WTC11 (cell line): ENCODE measurements at regions not wholly inside any gene's neighbourhood (a gene's known extent, or its start where the extent isn't known, plus 50 kb on each side); places are given as distances from the start of the nearest gene placed in this dataset.

Source experiments
- ATAC-seq: fragments of 200-7000 bp; cut with Tn5 transposase; 2 replicates; pipeline ENCODE4 v1.10.0; 2021; ENCODE audit warnings: mild to moderate bottlenecking, moderate library complexity
- CTCF ChIA-PET: fragments of 300-600 bp; sonication (Branson Sonifier 250); formaldehyde crosslinking; loops from one replicate; lab custom pipeline; 2021; ENCODE audit warnings: antibody characterized with exemption; lab: Charles Lee
- POLR2A ChIA-PET: fragments of 350-600 bp; sonication (Branson Sonifier 250); formaldehyde crosslinking; loops from one replicate; lab custom pipeline; 2021; ENCODE audit warnings: antibody characterized with exemption; lab: Charles Lee
- DNase-seq: peaks from one replicate; pipeline ENCODE4 v3.0.0; 2021; ENCODE audit warnings: low spot score
- H3K27ac Mint-ChIP-seq: 2 replicates; pipeline ENCODE4 v1.8.0; 2021; ENCODE audit warnings: mixed read lengths
- H3K27me3 Mint-ChIP-seq: 2 replicates; pipeline ENCODE4 v1.8.0; 2021; ENCODE audit warnings: low read depth, mild to moderate bottlenecking, moderate library complexity, mixed read lengths
- H3K36me3 Mint-ChIP-seq: 2 replicates; pipeline ENCODE4 v1.8.0; 2021; ENCODE audit warnings: mixed read lengths
- H3K4me1 Mint-ChIP-seq: 2 replicates; pipeline ENCODE4 v1.8.0; 2022; ENCODE audit warnings: mixed read lengths
- H3K4me3 Mint-ChIP-seq: 2 replicates; pipeline ENCODE4 v1.8.0; 2021; ENCODE audit warnings: mild to moderate bottlenecking, moderate library complexity, mixed read lengths
- H3K9me3 Mint-ChIP-seq: 2 replicates; pipeline ENCODE4 v1.8.0; 2021; ENCODE audit warnings: mixed read lengths
- CBFB ChIP-seq: sonication (generic); formaldehyde crosslinking; IDR thresholded peaks from 2 replicates; pipeline ENCODE4 v1.8.1; 2022; ENCODE audit warnings: mild to moderate bottlenecking, low read depth, missing genetic modification reagents
- CREB1 ChIP-seq: sonication (generic); formaldehyde crosslinking; IDR thresholded peaks from 2 replicates; pipeline ENCODE4 v1.8.0; 2023; ENCODE audit warnings: mild to moderate bottlenecking, missing genetic modification reagents
- CTCF ChIP-seq: fragments of 200-600 bp; IDR thresholded peaks from 2 replicates; pipeline ENCODE4 v1.8.0; 2022; ENCODE audit warnings: antibody characterized with exemption
- E2F1 ChIP-seq: sonication (generic); formaldehyde crosslinking; IDR thresholded peaks from 2 replicates; pipeline ENCODE4 v1.8.0; 2022; ENCODE audit warnings: mild to moderate bottlenecking, missing genetic modification reagents
- EMX1 ChIP-seq: fragments of 250-450 bp; sonication (Bioruptor Pico); IDR thresholded peaks from 2 replicates; pipeline ENCODE4 v1.8.0; 2021; ENCODE audit warnings: mild to moderate bottlenecking
- KAT7 ChIP-seq: sonication (generic); formaldehyde crosslinking; IDR thresholded peaks from 2 replicates; pipeline ENCODE4 v1.8.1; 2023; ENCODE audit warnings: missing genetic modification reagents, mild to moderate bottlenecking, borderline replicate concordance
- NR1H2 ChIP-seq: sonication (generic); formaldehyde crosslinking; IDR thresholded peaks from 2 replicates; pipeline ENCODE4 v1.9.0; 2021; ENCODE audit warnings: mild to moderate bottlenecking, moderate library complexity, missing genetic modification reagents
- RORB ChIP-seq: fragments of 250-450 bp; sonication (Bioruptor Pico); IDR thresholded peaks from 2 replicates; pipeline ENCODE4 v1.9.0; 2021; ENCODE audit warnings: mild to moderate bottlenecking
- SMAD3 ChIP-seq: sonication (generic); formaldehyde crosslinking; IDR thresholded peaks from 2 replicates; pipeline ENCODE4 v1.8.0; 2022; ENCODE audit warnings: missing genetic modification reagents, mild to moderate bottlenecking, borderline replicate concordance
- SMAD4 ChIP-seq: sonication (generic); formaldehyde crosslinking; IDR thresholded peaks from 2 replicates; pipeline ENCODE4 v1.8.0; 2022; ENCODE audit warnings: mild to moderate bottlenecking, missing genetic modification reagents
- TEAD4 ChIP-seq: sonication (generic); formaldehyde crosslinking; IDR thresholded peaks from 2 replicates; pipeline ENCODE4 v1.8.0; 2022; ENCODE audit warnings: mild to moderate bottlenecking, missing genetic modification reagents
- TP53 ChIP-seq: sonication (generic); formaldehyde crosslinking; IDR thresholded peaks from 2 replicates; pipeline ENCODE4 v1.8.1; 2023; ENCODE audit warnings: mild to moderate bottlenecking, missing genetic modification reagents
- ZNF138 ChIP-seq: sonication (generic); formaldehyde crosslinking; conservative IDR thresholded peaks from 2 replicates; pipeline ENCODE4 v1.8.1; 2022; ENCODE audit warnings: mild to moderate bottlenecking, moderate library complexity, missing genetic modification reagents
- ZNF219 ChIP-seq: sonication (generic); formaldehyde crosslinking; IDR thresholded peaks from 2 replicates; pipeline ENCODE4 v1.8.0; 2023; ENCODE audit warnings: missing genetic modification reagents, mild to moderate bottlenecking, borderline replicate concordance
- ZNF317 ChIP-seq: sonication (generic); formaldehyde crosslinking; IDR thresholded peaks from 2 replicates; pipeline ENCODE4 v1.8.1; 2023; ENCODE audit warnings: low read depth, mild to moderate bottlenecking, moderate library complexity, missing genetic modification reagents, borderline replicate concordance
- ZNF396 ChIP-seq: fragments of 250-450 bp; sonication (Bioruptor Pico); IDR thresholded peaks from 2 replicates; pipeline ENCODE4 v1.8.0; 2021; ENCODE audit warnings: mild to moderate bottlenecking, moderate library complexity, borderline replicate concordance
- ZNF423 ChIP-seq: fragments of 250-450 bp; sonication (Bioruptor Pico); IDR thresholded peaks from 2 replicates; pipeline ENCODE4 v2.1.2; 2022; ENCODE audit warnings: mild to moderate bottlenecking, moderate library complexity
- ZNF512 ChIP-seq: sonication (generic); formaldehyde crosslinking; IDR thresholded peaks from 2 replicates; pipeline ENCODE4 v1.8.1; 2022; ENCODE audit warnings: missing genetic modification reagents, borderline replicate concordance
- ZNF671 ChIP-seq: fragments of 250-450 bp; sonication (Bioruptor Pico); IDR thresholded peaks from 2 replicates; pipeline ENCODE4 v1.8.0; 2021; ENCODE audit warnings: mild to moderate bottlenecking
- TF ChIP-seq, protein P1 (sequence below): fragments of 250-450 bp; sonication (Bioruptor Pico); IDR thresholded peaks from 2 replicates; pipeline ENCODE4 v1.8.0; 2021; ENCODE audit warnings: mild to moderate bottlenecking
- TF ChIP-seq, protein P2 (sequence below): sonication (generic); formaldehyde crosslinking; IDR thresholded peaks from 2 replicates; pipeline ENCODE4 v1.8.0; 2022; ENCODE audit warnings: mild to moderate bottlenecking, missing genetic modification reagents
- TF ChIP-seq, protein P3 (sequence below): sonication (generic); formaldehyde crosslinking; IDR thresholded peaks from 2 replicates; pipeline ENCODE4 v1.8.1; 2022; ENCODE audit warnings: mild to moderate bottlenecking, missing genetic modification reagents, moderate library complexity, borderline replicate concordance
- TF ChIP-seq, protein P4 (sequence below): sonication (generic); formaldehyde crosslinking; IDR thresholded peaks from 2 replicates; pipeline ENCODE4 v1.8.0; 2023; ENCODE audit warnings: mild to moderate bottlenecking, missing genetic modification reagents

- Mint-ChIP-seq H3K27me3 (peaks cover 4% of the 10 kb centered on the region), H3K36me3 (no peaks in the 10 kb centered on the region), H3K4me1 (peaks cover 48% of the 10 kb centered on the region), H3K9me3 (no peaks in the 10 kb centered on the region; the same call in 1 of the 2 replicates)
- no peak for DNase-seq
- POLR2A ChIA-PET, result no interaction called here
- TF ChIP-seq ZNF317, result no peak
- no peak for TF ChIP-seq EMX1
- no peak for TF ChIP-seq CREB1
- no peak for TF ChIP-seq ZNF423 (CRISPR knock-in tag)
- no peak for TF ChIP-seq E2F1 (CRISPR knock-in tag)
- no peak for TF ChIP-seq TP53 (CRISPR knock-in tag)
- TF ChIP-seq SMAD3 (CRISPR knock-in tag), result no peak
- TF ChIP-seq, protein P1, sequence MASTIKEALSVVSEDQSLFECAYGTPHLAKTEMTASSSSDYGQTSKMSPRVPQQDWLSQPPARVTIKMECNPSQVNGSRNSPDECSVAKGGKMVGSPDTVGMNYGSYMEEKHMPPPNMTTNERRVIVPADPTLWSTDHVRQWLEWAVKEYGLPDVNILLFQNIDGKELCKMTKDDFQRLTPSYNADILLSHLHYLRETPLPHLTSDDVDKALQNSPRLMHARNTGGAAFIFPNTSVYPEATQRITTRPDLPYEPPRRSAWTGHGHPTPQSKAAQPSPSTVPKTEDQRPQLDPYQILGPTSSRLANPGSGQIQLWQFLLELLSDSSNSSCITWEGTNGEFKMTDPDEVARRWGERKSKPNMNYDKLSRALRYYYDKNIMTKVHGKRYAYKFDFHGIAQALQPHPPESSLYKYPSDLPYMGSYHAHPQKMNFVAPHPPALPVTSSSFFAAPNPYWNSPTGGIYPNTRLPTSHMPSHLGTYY, result no peak
- no peak for TF ChIP-seq ZNF512 (CRISPR knock-in tag)
- TF ChIP-seq ZNF396 (CRISPR knock-in tag), result no peak
- TF ChIP-seq, protein P2, sequence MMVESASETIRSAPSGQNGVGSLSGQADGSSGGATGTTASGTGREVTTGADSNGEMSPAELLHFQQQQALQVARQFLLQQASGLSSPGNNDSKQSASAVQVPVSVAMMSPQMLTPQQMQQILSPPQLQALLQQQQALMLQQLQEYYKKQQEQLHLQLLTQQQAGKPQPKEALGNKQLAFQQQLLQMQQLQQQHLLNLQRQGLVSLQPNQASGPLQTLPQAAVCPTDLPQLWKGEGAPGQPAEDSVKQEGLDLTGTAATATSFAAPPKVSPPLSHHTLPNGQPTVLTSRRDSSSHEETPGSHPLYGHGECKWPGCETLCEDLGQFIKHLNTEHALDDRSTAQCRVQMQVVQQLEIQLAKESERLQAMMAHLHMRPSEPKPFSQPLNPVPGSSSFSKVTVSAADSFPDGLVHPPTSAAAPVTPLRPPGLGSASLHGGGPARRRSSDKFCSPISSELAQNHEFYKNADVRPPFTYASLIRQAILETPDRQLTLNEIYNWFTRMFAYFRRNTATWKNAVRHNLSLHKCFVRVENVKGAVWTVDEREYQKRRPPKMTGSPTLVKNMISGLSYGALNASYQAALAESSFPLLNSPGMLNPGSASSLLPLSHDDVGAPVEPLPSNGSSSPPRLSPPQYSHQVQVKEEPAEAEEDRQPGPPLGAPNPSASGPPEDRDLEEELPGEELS (CRISPR knock-in tag), result no peak
- no peak for TF ChIP-seq RORB (CRISPR knock-in tag)
- TF ChIP-seq KAT7 (CRISPR knock-in tag), result no peak
- TF ChIP-seq TEAD4 (CRISPR knock-in tag), result no peak
- TF ChIP-seq ZNF671, result no peak
- TF ChIP-seq CTCF, result no peak
- TF ChIP-seq NR1H2 (CRISPR knock-in tag), result no peak
- no peak for TF ChIP-seq ZNF138 (CRISPR knock-in tag)
- TF ChIP-seq ZNF219 (CRISPR knock-in tag), result no peak
- TF ChIP-seq SMAD4 (CRISPR knock-in tag), result no peak
- TF ChIP-seq, all 79 proteins: peak for 0
- CTCF ChIA-PET, result no interaction called here
- H3K27ac Mint-ChIP-seq, result no peak overlapping the region
- no peak overlapping the region for H3K4me3 Mint-ChIP-seq
- ATAC-seq, result peak; percentile 69
These were observed 83.5 kb upstream of the LIMCH1 start for GRCh38 chr4:41454423-41454822.

- DNase-seq (no peak), ATAC-seq (peak; percentile 63)
- ChIA-PET POLR2A (no interaction called here), CTCF (interaction anchor here (0.6 to 1.8 kb wide), 3 partner anchors 96 to 190 kb away, joined by 3 to 7 read pairs (median 3); no protein-coding TSS in a partner anchor)
- Mint-ChIP-seq H3K4me3 (no peak overlapping the region), H3K36me3 (no peaks in the 10 kb centered on the region), H3K27ac (no peak overlapping the region; the same call in 1 of the 2 replicates), H3K9me3 (no peaks in the 10 kb centered on the region; the same call in 1 of the 2 replicates), H3K4me1 (peaks cover 48% of the 10 kb centered on the region), H3K27me3 (peaks cover 4% of the 10 kb centered on the region)
- TF ChIP-seq CBFB, result no peak
- TF ChIP-seq, protein P3, sequence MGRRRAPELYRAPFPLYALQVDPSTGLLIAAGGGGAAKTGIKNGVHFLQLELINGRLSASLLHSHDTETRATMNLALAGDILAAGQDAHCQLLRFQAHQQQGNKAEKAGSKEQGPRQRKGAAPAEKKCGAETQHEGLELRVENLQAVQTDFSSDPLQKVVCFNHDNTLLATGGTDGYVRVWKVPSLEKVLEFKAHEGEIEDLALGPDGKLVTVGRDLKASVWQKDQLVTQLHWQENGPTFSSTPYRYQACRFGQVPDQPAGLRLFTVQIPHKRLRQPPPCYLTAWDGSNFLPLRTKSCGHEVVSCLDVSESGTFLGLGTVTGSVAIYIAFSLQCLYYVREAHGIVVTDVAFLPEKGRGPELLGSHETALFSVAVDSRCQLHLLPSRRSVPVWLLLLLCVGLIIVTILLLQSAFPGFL (CRISPR knock-in tag), result no peak
- TF ChIP-seq, protein P4, sequence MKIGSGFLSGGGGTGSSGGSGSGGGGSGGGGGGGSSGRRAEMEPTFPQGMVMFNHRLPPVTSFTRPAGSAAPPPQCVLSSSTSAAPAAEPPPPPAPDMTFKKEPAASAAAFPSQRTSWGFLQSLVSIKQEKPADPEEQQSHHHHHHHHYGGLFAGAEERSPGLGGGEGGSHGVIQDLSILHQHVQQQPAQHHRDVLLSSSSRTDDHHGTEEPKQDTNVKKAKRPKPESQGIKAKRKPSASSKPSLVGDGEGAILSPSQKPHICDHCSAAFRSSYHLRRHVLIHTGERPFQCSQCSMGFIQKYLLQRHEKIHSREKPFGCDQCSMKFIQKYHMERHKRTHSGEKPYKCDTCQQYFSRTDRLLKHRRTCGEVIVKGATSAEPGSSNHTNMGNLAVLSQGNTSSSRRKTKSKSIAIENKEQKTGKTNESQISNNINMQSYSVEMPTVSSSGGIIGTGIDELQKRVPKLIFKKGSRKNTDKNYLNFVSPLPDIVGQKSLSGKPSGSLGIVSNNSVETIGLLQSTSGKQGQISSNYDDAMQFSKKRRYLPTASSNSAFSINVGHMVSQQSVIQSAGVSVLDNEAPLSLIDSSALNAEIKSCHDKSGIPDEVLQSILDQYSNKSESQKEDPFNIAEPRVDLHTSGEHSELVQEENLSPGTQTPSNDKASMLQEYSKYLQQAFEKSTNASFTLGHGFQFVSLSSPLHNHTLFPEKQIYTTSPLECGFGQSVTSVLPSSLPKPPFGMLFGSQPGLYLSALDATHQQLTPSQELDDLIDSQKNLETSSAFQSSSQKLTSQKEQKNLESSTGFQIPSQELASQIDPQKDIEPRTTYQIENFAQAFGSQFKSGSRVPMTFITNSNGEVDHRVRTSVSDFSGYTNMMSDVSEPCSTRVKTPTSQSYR (CRISPR knock-in tag), result no peak
- TF ChIP-seq CTCF, result no peak
These were observed 82.8 kb upstream of the LIMCH1 start for GRCh38 chr4:41455206-41455605.
